Hepatocyte (in vitro differentiated cells): ENCODE measurements at regions not wholly inside any gene's neighbourhood (a gene's known extent, or its start where the extent isn't known, plus 50 kb on each side); places are given as distances from the start of the nearest gene placed in this dataset.

ENCODE experiments used
- EZH2 ChIP-seq: fragments of 200-600 bp; sonication (generic); IDR thresholded peaks from 2 replicates; pipeline ENCODE4 v1.6.1; 2016; ENCODE audit warnings: antibody characterized with exemption, mild to moderate bottlenecking, borderline replicate concordance
- EZH2phosphoT487 ChIP-seq: fragments of 200-600 bp; sonication (generic); IDR thresholded peaks from one replicate; pipeline ENCODE4 v1.6.1; 2018; ENCODE audit warnings: antibody characterized with exemption, mild to moderate bottlenecking, low read depth, moderate library complexity; ENCODE audit not compliant: unreplicated experiment, severe bottlenecking
- TF ChIP-seq, protein P1 (sequence below): fragments of 200-600 bp; sonication (generic); IDR thresholded peaks from 2 replicates; pipeline ENCODE4 v1.5.1; 2016; ENCODE audit warnings: antibody characterized with exemption, mild to moderate bottlenecking; ENCODE audit not compliant: poor library complexity

DNA sequence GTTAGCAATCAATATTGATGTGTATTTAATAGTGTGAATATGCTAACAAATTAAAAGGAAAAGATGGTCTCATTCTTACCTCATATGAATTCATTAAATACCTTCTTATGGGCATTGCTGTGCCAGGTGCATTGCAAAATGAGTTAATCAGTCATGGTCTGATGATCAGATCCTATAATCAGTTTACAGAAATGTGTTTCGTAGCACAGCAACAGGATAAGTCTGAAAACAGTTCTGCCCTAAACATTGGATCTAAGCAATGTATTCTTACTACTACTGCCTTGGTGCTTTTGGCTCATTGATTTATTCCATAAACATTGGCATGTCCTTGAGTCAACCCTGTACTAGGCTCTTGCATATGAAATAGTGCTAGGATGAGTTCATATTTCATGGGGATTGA, 417.0 kb upstream of the JAG1 start:
- TF ChIP-seq, protein P1, sequence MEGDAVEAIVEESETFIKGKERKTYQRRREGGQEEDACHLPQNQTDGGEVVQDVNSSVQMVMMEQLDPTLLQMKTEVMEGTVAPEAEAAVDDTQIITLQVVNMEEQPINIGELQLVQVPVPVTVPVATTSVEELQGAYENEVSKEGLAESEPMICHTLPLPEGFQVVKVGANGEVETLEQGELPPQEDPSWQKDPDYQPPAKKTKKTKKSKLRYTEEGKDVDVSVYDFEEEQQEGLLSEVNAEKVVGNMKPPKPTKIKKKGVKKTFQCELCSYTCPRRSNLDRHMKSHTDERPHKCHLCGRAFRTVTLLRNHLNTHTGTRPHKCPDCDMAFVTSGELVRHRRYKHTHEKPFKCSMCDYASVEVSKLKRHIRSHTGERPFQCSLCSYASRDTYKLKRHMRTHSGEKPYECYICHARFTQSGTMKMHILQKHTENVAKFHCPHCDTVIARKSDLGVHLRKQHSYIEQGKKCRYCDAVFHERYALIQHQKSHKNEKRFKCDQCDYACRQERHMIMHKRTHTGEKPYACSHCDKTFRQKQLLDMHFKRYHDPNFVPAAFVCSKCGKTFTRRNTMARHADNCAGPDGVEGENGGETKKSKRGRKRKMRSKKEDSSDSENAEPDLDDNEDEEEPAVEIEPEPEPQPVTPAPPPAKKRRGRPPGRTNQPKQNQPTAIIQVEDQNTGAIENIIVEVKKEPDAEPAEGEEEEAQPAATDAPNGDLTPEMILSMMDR = no peak
- no peak for TF ChIP-seq EZH2phosphoT487
- TF ChIP-seq EZH2 = no peak
